Thyroid gland (tissue), 4 donors: ENCODE measurements at regions not wholly inside any gene's neighbourhood (a gene's known extent, or its start where the extent isn't known, plus 50 kb on each side); places are given as distances from the start of the nearest gene placed in this dataset.

Source experiments
- CTCF ChIP-seq, 6 experiments: fragments of 200-600 bp in 3 of 6; fragments of 450-650 bp in 3 of 6; sonication (generic) in 3 of 6; IDR thresholded peaks; one replicate each; pipeline ENCODE4 v1.5.1; 2016 to 2019; ENCODE audit warnings: antibody characterized with exemption in 6 of 6, mild to moderate bottlenecking in 2 of 6, inconsistent platforms in 1 of 6, moderate library complexity in 1 of 6
- POLR2A ChIP-seq, 2 donors: fragments of 450-650 bp; IDR thresholded peaks; one replicate each; pipeline ENCODE4 v1.6.1; 2017; ENCODE audit warnings: antibody characterized with exemption in 2 of 2, mild to moderate bottlenecking in 2 of 2, moderate library complexity in 1 of 2

GRCh38 chr5:34552686-34553085 is 103.4 kb upstream of the RAI14 start:
- no peak for TF ChIP-seq CTCF (IDR thresholded peaks at IDR 0.05)
- TF ChIP-seq POLR2A (IDR thresholded peaks at IDR 0.05), result no peak
